AG04450 (cell line): ENCODE measurements at regions not wholly inside any gene's neighbourhood (a gene's known extent, or its start where the extent isn't known, plus 50 kb on each side); places are given as distances from the start of the nearest gene placed in this dataset.

ENCODE experiments used
- CTCF ChIA-PET: fragments of 300-600, 350-600 bp; formaldehyde crosslinking; extraction: SDS; loops from one replicate; lab custom pipeline; 2022; ENCODE audit warnings: antibody characterized with exemption, inconsistent platforms; lab: Charles Lee
- POLR2A ChIA-PET: fragments of 350-600 bp; formaldehyde crosslinking; extraction: SDS; loops from one replicate; lab custom pipeline; 2021; ENCODE audit warnings: antibody characterized with exemption, inconsistent platforms; lab: Yijun Ruan, JAX
- DNase-seq: peaks from one replicate; pipeline ENCODE4 v3.0.0-alpha.2; 2011; ENCODE audit warnings: low read depth, low spot score
- H3K27ac ChIP-seq: one replicate; pipeline ENCODE4 v1.5.1; 2012; ENCODE audit warnings: low read depth, low read length, control low read depth
- H3K27me3 ChIP-seq: one replicate; pipeline ENCODE4 v1.6.0; 2012; ENCODE audit warnings: low read length; ENCODE audit not compliant: control insufficient read depth, insufficient read depth
- H3K4me3 ChIP-seq: 2 replicates; pipeline ENCODE4 v1.5.1; 2011; ENCODE audit warnings: mild to moderate bottlenecking, low read depth, low read length, control low read depth
- H3K9me3 ChIP-seq: 2 replicates; pipeline ENCODE4 v1.5.1; 2012; ENCODE audit warnings: low read length; ENCODE audit not compliant: control insufficient read depth, insufficient read depth
- CTCF ChIP-seq: IDR thresholded peaks from 2 replicates; pipeline ENCODE4 v1.5.1; 2011; ENCODE audit warnings: low read depth, low read length, control low read depth, inconsistent platforms

- Histone ChIP-seq H3K4me3 (no peak overlapping the region), H3K27me3 (peaks cover 20% of the 10 kb centered on the region), H3K9me3 (no peaks in the 10 kb centered on the region), H3K27ac (no peak overlapping the region)
- no peak for DNase-seq
- no peak for TF ChIP-seq CTCF
- CTCF ChIA-PET: no interaction called here
- POLR2A ChIA-PET: no interaction called here
Observed at GRCh38 chr3:72579581-72580245, 268.5 kb downstream of the SHQ1 start.

GRCh38 chr3:72579191-72579580 lies 269.1 kb downstream of the SHQ1 start:
- no peak overlapping the region for H3K4me3 ChIP-seq
- H3K27ac ChIP-seq: no peak overlapping the region
- ChIA-PET POLR2A (no interaction called here), CTCF (no interaction called here)
- no peak for TF ChIP-seq CTCF
- no peak for DNase-seq
- H3K9me3 ChIP-seq: no peaks in the 10 kb centered on the region
- peaks cover 20% of the 10 kb centered on the region for H3K27me3 ChIP-seq

- Histone ChIP-seq H3K4me3 (no peak overlapping the region), H3K27me3 (peaks cover 19% of the 10 kb centered on the region), H3K9me3 (no peaks in the 10 kb centered on the region), H3K27ac (no peak overlapping the region)
- no peak for TF ChIP-seq CTCF
- ChIA-PET POLR2A (no interaction called here), CTCF (no interaction called here)
- no peak for DNase-seq
Observed at GRCh38 chr3:72577190-72577589, 271.1 kb downstream of the SHQ1 start.

- H3K9me3 ChIP-seq: peaks cover 1% of the 10 kb centered on the region; the same call in 1 of the 2 replicates
- CTCF ChIA-PET: no interaction called here
- POLR2A ChIA-PET: no interaction called here
Observed at GRCh38 chr3:72576563-72576962, 271.7 kb downstream of the SHQ1 start.

More at GRCh38 chr3:72576563-72576962, 271.7 kb downstream of the SHQ1 start:
- H3K4me3 ChIP-seq: no peak overlapping the region
- peaks cover 18% of the 10 kb centered on the region for H3K27me3 ChIP-seq
- no peak for DNase-seq
- no peak for TF ChIP-seq CTCF
- H3K27ac ChIP-seq: no peak overlapping the region
